Heart left ventricle (tissue), 13 donors: ENCODE measurements at regions not wholly inside any gene's neighbourhood (a gene's known extent, or its start where the extent isn't known, plus 50 kb on each side); places are given as distances from the start of the nearest gene placed in this dataset.

Experiments
- CTCF ChIP-seq, 12 donors: fragments of 200-600 bp; sonication (generic) in 4 of 12; IDR thresholded peaks; one replicate each; pipeline versions ENCODE4 v1.5.0 to v1.8.0; 2018 to 2022; ENCODE audit warnings: antibody characterized with exemption in 12 of 12, mild to moderate bottlenecking in 5 of 12
- POLR2A ChIP-seq, 2 donors: fragments of 450-650 bp; IDR thresholded peaks; one replicate each; pipeline ENCODE4 v1.6.1; 2017; ENCODE audit warnings: antibody characterized with exemption in 2 of 2, mild to moderate bottlenecking in 2 of 2, moderate library complexity in 2 of 2
- donor health status: ischemic (EF 13 %, LVEDD 7.1; RV severe dilation, severe dysfunction).
- donor health status: DM: no; HTN: yes; CAD: no.
- donor health status: DM: no; HTN: no; CAD: no.
- donor health status: ischemic (EF 25% LVEDD 6.9; RV normal size, moderate dysfunction).
- donor health status: ischemic (EF 25% LVEDD 5.7; RV mildly dilated, moderate dysfunction).
- donor health status: ischemic (EF 35%, LVEDD 5.7; RV mildly dilated, moderate dysfunction).
- donor health status: nonischemic (EF 11% LVEDD 7.7; RV severe dilation, severe dysfunction).
- donor health status: DM: yes; HTN: yes; CAD: no.
- donor health status: PGD.
- donor health status: ischemic (EF 29% LVEDD 5.4; RV normal size, mild dysfunction).
- donor health status: nonischemic (EF 23%, LVEDD 6.1; RV moderate dilation, normal function).

GRCh38 chr20:22474224-22474623 is 110.1 kb downstream of the FOXA2 start:
- TF ChIP-seq CTCF (IDR thresholded peaks at IDR 0.05) (no peak), POLR2A (IDR thresholded peaks at IDR 0.05) (no peak)
